Mucosa of descending colon (tissue), 3 donors: ENCODE measurements at regions not wholly inside any gene's neighbourhood (a gene's known extent, or its start where the extent isn't known, plus 50 kb on each side); places are given as distances from the start of the nearest gene placed in this dataset.

Experiments
- ATAC-seq: fragments of 200-7000 bp; cut with Tn5 transposase; one replicate; pipeline ENCODE4 v1.9.1; 2020; ENCODE audit warnings: mild to moderate bottlenecking, moderate library complexity
- DNase-seq, 3 donors: peaks; one replicate each; pipeline ENCODE4 v3.0.0-alpha.2; 2020
- H3K36me3 ChIP-seq: fragments of 200-600 bp; one replicate; pipeline ENCODE4 v1.8.0; 2021; ENCODE audit warnings: low read depth, mild to moderate bottlenecking
- H3K4me1 ChIP-seq: fragments of 200-600 bp; one replicate; pipeline ENCODE4 v1.8.0; 2021; ENCODE audit warnings: low read depth, mild to moderate bottlenecking
- H3K4me3 ChIP-seq: fragments of 200-600 bp; one replicate; pipeline ENCODE4 v1.8.0; 2021; ENCODE audit warnings: mild to moderate bottlenecking
- H3K9me3 ChIP-seq: fragments of 200-600 bp; one replicate; pipeline ENCODE4 v1.8.0; 2021; ENCODE audit warnings: mild to moderate bottlenecking
- CTCF ChIP-seq: fragments of 200-600 bp; IDR thresholded peaks from one replicate; pipeline ENCODE4 v1.8.0; 2022; ENCODE audit warnings: antibody characterized with exemption, mild to moderate bottlenecking
- intact Hi-C, 2 donors: fragments of 100-400 bp; cut with DNase I in 1 of 2; cut with micrococcal nuclease in 1 of 2; formaldehyde crosslinking; loops; one replicate each; pipeline versions ENCODE4 v1.11.0 to v1.11.1; 2022; cut with DNase I, micrococcal nuclease
- donor health status: DM: no; HTN: no; CAD: no; lungs with moderate emphysema.
- donor health status: DM: no; HTN: no; CAD: no.
- donor health status: DM: no; HTN: yes; CAD: no.

DNA sequence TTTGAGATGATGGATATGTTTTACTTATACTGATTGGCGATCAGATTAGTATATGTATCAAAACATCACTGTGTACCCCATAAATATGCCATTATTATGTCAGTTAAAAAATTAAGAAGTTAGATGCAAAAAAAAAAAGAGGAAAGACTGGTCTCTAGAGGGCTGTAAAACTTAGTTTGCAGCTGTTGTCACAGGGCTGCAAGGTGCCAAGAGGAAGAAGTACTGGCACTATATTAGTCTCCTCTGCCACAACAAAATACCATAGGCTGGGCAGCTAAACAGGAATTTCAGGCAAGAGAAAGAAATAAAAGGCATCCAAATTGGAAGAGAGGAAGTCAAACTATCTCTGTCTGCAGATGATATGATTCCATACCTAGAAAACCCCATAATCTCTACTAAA lies 177.8 kb upstream of the PLPP4 start:
- no peaks in the 10 kb centered on the region for H3K9me3 ChIP-seq
- no peaks in the 10 kb centered on the region for H3K36me3 ChIP-seq
- no peak overlapping the region for H3K4me3 ChIP-seq
- intact Hi-C loops: no loop called here
- H3K4me1 ChIP-seq: no peaks in the 10 kb centered on the region
- no peak for TF ChIP-seq CTCF
- no peak for DNase-seq
- no peak for ATAC-seq

DNA sequence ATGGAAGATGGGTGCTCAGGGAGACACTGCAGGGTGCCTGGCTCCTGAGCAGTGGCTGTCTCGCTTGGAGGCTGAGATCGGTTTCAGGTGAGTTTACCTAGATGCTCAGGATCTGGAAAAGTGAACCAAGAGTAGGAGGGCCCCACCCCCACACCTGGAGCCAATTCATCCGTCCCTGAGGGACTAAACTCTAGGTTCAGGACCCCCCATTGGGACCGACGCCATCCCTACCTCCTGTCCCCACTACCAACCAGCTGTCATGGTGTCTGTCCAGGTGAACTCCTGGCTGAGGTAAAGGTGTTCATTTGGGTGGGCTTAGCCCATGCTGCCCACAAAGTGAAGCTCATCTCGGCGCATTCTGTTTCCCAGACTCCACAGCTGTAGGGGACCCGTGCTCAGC lies 174.6 kb upstream of the PLPP4 start:
- ATAC-seq (no peak), DNase-seq (no peak)
- no peaks in the 10 kb centered on the region for H3K4me1 ChIP-seq
- intact Hi-C loops: no loop called here
- no peak overlapping the region for H3K4me3 ChIP-seq
- H3K36me3 ChIP-seq: no peaks in the 10 kb centered on the region
- TF ChIP-seq CTCF: no peak
- H3K9me3 ChIP-seq: no peaks in the 10 kb centered on the region

DNA sequence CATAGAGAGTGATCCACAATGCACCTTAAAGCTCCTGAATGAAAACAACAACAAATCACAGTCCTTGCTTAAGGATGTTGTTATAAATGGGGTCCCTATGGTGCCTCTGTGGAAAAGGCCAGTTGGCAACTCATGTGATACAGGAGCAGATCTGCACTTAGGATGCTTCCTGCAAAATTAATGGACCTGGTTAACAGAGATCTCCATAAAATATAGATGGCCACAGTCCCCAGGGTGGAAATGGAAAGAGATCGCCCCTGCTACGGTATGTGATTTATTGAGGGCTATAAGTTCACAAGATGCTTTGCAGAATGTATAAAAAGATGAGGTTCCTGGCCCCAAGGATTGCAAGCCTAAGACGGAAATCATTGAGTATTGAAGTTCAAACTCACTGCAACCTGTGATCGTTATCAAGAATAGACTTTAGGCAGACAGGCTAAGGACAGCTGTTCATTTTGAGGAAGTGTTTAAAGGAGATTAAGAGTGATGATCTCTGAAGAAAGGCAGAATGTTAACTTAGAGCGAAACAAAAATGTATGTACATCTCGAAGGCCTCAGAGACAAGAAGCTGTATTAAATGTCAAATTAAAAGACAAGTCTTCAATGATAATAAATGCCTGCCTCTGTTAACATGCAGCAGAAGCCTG lies 174.1 kb upstream of the PLPP4 start:
- Histone ChIP-seq H3K9me3 (no peaks in the 10 kb centered on the region), H3K4me3 (no peak overlapping the region), H3K36me3 (no peaks in the 10 kb centered on the region), H3K4me1 (no peaks in the 10 kb centered on the region)
- DNase-seq: no peak
- no peak for ATAC-seq
- TF ChIP-seq CTCF: no peak
- intact Hi-C loops: no loop called here

DNA sequence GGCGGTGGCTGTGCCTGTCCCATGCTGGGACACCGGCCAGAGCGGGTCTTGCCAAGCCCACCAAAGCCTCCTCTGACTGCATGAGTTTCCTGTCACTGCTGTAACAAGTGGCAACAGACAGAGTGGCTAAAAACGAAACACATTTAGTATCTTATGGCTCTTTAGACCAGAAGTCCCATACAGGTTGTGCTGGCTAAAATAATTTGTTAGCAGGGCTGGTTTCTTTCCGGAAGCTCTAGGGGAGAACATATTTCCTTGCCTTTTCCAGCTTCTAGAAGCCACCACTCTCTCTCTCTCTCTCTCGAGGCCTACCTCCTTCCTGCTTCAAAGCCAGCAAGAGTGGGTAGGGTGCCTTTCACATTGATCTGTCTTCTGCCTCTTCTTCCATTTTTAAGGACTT lies 171.6 kb upstream of the PLPP4 start:
- intact Hi-C loops: no loop called here
- Histone ChIP-seq H3K4me1 (no peaks in the 10 kb centered on the region), H3K9me3 (no peaks in the 10 kb centered on the region), H3K36me3 (no peaks in the 10 kb centered on the region), H3K4me3 (no peak overlapping the region)
- DNase-seq: no peak
- no peak for ATAC-seq
- TF ChIP-seq CTCF: no peak

DNA sequence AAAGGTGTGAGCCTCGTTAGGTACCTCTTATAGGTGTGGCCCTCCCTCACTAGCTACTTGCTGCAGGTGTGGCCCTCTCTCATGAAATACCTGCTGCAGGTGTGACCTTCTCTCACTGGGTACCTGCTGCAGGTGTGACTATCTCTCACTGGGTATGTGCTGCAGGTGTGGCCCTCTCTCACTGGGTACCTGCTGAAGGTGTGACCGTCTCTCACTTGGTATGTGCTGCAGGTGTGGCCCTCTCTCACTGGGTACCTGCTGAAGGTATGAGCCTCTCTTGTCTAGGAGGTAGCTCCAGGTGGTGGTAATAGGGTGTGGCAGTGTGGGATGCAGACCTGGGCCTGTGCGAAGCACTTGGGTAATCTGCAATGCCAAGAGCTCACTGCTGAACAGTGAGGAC lies 170.7 kb upstream of the PLPP4 start:
- TF ChIP-seq CTCF: no peak
- peak; percentile 25 for ATAC-seq
- H3K4me1 ChIP-seq: no peaks in the 10 kb centered on the region
- no peak for DNase-seq
- no peak overlapping the region for H3K4me3 ChIP-seq
- intact Hi-C loops: no loop called here
- H3K36me3 ChIP-seq: no peaks in the 10 kb centered on the region
- no peaks in the 10 kb centered on the region for H3K9me3 ChIP-seq

DNA sequence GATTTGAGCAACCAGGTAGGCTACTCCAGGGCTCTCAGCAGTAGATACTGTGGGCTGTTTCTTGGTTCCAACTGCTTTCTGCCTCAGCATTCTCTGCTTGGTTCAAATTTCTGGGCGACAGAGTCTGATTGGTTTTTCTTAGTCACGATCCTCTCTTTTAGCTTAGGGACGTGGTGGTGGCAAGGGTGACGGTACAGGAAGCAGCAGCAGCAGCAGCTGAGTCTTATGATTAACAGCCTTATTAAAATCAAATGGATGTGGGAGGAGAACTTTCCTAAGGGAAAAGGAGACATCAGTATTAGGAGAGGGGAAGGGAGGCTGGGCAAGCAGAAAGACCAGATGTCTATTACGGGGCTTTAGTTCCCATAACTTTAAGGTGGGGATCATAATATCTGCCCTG lies 156.5 kb upstream of the PLPP4 start:
- ATAC-seq (no peak), DNase-seq (no peak)
- H3K36me3 ChIP-seq: no peaks in the 10 kb centered on the region
- no peak overlapping the region for H3K4me3 ChIP-seq
- intact Hi-C loops: no loop called here
- no peak for TF ChIP-seq CTCF
- no peaks in the 10 kb centered on the region for H3K9me3 ChIP-seq
- no peaks in the 10 kb centered on the region for H3K4me1 ChIP-seq
